AML-193 (cell line): ENCODE measurements at regions not wholly inside any gene's neighbourhood (a gene's known extent, or its start where the extent isn't known, plus 50 kb on each side); places are given as distances from the start of the nearest gene placed in this dataset.

Experiments
- DNase-seq, 2 experiments: peaks; one replicate each; lab custom pipeline; 2025; lab: John Stamatoyannopoulos, UW

DNA sequence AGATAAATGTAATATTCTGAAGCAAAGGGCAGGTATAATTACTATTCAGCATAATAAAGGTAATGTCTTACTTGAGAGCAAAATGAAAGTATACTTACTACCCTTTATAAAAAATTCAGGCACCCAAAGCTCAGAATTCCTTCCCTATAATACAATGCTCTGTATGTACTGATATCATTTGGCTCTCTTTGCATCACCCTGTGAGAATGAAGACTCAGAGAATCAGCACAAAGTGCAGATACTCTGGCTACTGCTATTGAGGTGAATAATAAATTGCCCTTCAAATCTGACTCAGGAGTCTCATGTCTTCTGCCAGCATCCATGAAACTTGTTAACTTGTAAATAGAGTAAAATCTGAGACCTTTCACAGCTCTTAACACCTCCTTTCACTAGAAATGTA lies 108.5 kb upstream of the KCTD3 start:
- DNase-seq = no peak

DNA sequence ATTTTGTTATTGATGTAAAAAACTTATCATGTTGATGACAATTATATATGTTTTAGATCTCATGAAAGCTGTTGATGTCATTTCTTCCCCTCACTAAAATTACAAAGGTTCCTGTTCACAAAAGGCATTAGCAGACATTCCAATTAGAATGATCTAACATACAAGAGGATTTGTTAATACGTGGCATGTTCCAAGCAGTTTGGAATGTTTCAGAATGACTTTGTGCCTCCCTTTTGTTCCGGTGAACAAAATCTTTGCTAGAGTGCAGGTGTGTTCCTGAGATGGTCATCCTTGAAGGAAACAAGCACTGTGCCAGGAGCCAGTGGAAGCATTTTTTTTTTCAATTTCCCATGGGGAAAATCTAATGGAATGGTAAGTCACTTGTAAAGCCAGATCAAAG lies 108.0 kb upstream of the KCTD3 start:
- no peak for DNase-seq

DNA sequence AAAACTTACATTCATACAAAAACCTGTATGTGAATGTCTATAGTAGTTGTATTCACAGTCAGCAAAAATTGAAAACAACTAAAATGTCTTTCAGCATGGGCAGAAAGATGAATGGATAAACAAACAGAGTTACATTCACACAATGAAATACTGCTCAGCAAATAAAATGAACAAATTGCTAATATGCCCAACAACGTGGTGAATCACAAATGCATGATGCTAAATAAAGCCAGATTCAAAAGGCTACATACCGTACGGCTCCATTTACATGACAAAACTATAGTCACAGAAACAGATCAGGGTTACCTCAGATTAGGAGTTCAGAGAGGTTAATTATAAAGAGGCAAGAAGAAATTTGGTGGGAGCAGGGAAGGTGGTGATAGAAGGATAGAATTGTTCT lies 100.7 kb upstream of the KCTD3 start:
- no peak for DNase-seq

DNA sequence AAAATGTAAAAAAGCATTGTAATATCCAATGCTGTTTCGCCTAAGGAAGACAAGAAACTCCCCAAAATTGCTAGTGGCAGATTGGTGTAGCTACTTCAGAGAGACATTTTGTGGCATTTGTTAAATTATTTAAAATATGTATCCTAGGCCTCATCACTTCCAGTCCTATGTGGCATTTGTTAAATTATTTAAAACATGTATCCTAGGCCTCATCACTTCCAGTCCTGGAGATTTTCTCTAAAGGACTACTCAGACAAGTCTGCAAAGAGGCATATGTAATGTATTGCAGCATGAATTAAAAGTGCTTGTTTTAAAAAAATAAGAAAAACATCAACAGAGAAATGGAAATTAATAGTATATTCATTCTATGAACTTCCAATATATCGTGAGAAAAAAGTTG lies 95.6 kb upstream of the KCTD3 start:
- no peak for DNase-seq

DNA sequence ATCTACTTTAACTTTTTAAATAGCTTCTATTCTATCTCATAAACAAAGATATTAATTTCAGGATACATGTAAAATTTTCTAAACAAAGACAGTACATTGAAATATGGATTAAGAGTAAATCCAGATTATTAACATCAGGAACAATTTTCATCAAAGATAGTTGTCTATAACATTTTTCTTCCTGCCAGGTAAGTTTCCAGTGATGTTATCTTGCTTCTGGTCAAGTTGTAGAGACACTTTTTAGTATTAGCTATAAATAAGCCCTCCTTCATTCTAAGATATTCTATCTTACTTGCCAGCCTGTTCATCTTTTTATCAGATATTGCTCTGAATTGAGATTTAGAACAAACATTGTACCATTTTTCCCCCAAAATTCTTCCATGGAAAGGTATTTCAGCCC lies 94.4 kb upstream of the KCTD3 start:
- DNase-seq = no peak

DNA sequence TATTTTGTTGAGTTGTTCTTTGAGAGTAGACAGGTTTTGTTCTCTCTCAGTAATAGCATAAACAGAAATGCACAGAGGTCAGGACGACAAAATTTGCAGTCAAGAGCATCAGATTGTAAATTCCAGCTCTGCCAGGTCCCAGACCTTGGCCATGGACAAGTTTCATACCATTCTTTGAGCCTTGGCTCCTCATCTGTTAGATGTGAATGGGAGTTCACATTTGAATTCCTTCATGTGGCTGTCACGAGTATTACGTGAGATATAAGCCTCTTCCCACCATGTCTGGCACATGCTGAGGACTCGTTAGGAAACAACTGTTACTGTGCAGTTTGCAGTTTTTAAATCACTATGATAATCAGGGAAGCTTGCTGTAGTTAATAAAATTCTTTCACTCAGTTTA lies 93.2 kb upstream of the KCTD3 start:
- DNase-seq = no peak

DNA sequence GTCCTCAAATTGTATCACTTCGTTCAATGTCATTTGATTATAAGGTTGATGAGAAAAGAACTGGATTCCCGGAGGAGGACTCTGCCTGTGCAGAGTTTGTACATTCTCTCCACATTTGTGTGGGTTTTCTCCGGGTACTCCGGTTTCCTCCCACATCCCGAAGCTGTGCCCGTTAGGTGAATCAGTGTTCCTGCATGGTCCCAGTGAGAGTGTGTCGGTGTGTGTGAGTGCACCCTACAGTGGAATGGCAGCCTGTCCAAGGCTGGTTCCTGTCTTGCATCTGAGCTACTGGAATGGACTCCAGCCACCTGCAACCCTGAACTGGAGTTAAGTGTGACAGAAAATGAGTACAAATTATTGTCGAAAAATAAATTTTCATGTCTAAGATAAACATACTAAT lies 92.2 kb upstream of the KCTD3 start:
- no peak for DNase-seq

DNA sequence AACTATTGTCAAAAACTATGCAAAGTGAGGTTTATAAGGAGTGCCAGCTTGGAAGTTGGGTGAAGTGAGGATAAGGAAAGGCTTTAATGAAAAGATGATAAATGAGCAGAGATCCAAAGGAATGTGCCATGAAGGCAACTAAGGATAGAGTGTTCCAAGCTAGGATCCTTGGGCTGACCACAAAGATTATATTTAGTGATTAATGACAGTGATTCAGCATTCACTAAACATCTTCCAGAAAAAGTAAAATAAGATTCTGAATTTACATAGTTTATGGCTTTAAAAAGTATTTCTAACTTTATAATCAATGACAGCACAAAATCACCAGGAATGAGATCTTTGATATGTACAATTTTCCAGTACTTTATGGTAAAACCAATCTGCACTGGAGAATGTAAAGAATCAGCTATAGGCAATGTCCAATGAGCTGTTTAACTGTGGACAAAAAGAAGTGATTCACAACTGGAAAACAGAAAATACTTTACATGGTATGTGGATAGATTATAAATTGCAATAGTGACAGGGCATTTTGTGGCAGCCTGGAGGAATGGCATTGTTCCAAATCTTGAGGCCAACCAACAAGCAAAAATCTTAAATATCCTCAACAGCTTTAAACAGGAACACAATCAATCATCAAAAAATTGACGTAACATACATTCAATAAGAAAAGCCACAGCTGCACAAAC lies 91.2 kb upstream of the KCTD3 start:
- DNase-seq = no peak

DNA sequence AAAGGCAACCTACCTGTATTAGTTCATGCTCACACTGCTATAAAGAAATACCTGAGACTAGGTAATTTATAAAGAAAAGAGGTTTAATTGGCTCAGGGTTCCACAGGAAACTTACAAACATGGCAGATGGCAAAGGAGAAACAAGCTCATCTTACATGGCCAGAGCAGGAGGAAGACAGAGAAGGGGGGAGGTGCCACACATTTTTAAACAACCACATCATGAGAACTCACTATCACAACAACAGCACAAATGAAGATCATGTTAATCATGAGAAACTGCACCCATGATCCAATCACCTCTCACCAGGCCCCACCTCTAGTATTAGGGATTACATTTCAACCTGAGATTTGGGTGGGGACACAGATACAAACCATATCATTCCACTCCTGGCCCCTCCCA lies 90.6 kb upstream of the KCTD3 start:
- DNase-seq = no peak

DNA sequence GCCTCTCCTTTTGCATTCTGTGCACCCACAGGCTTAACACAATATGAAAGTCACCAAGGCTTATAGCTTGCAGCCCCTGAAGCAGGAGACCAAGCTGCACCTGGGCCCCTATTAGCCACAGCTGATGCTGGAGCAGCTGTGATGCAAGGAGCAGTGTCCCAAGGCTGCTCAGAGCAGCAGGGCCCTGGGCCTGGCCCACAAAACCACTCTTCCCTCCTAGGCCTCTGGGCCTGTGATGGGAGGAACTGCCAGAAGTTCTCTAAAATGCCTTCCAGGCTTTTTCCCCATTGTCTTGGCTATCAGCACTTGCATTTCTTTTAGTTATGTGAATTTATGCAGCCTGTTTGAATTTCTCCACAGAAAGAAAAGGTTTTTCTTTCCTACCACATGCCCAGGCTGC lies 89.5 kb upstream of the KCTD3 start:
- no peak for DNase-seq

DNA sequence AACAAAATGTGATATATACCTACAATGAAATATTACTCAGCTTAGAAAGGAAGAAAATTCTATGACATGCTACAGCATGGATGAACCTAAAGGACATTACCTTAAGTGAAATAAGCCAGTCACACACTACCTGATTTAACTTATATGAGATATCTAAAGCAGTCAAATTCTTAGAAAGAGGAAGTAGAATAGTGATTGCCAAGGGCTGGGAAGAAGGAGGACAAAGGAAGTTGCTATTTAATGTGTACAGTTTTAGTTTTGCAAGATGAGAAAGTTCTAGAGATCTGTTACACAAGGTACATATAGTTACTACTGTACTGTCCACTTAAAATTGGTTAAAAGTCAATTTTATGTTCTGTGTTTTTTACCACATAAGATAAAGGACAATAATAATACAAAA lies 87.5 kb upstream of the KCTD3 start:
- DNase-seq = peak; percentile 72 to 80

DNA sequence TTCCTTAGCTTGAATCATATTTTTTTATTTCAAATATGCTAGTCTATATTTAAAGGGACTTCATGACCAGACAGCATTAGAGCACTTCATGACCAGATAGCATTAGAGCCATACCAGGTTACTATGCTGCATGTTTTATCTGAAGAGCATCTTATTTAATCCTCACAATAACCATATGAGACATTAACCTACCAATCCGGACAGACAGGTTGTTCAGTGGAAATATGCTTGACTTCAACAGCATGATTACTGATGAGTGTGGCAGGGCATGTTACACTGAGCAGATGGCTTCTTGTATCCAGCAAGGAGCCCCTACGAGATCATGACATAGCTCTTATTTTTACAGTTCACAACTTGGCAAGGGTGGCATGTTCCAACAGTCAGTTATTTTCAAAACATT lies 85.0 kb upstream of the KCTD3 start:
- DNase-seq = no peak

DNA sequence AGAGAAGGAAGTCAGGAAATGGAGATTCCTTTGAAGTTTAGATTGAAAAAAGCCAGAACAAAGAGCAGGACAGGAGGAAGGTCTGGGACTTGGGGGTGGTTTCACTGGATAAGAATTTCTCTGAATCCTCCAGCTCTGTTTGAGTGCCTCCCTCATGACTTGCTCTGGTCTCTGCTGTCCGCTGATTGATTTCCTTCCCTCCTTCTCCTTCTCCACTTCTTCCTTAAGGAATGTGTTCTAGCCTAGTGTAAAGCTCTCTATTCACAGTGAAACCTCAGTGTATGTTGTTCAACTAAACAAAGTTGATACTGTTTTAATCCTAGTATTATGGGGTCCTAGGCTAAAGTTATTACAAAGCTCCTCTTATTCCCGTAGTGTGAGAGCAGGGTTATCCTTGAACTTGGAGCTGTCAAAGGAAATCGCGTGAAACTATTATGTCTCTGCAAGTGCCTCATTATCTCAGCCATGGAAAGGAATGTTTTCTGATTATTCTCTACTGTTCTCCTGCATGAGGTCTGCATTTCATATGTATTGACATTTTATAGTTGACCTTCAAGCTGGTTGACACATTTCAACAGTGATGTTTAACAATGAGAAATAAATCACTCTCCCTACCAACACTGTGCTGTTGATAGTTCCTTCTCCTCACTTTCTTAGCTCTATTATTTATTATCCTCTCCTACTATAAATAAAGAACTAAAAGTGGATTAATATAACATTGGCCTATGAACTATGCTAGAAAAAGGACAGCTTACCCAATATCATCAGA lies 82.7 kb upstream of the KCTD3 start:
- DNase-seq = no peak

DNA sequence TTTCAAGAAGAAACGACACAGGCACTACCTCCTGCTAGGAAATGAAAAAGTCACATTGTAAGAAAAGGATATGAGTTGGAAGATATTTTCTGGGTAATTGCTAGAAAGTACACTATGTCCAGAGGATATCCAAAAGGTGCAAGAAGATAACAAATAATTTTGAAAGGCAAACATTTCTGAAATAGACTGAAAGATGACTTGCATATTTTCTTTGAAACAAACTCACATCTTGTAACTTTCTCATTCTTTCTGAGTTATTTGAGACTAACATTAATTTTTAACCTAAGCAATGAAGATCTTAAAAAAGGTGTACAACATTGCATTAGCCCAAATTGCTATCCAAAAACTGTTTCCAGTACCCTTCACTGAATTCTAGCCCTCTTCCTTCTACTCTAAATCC lies 79.6 kb upstream of the KCTD3 start:
- no peak for DNase-seq

DNA sequence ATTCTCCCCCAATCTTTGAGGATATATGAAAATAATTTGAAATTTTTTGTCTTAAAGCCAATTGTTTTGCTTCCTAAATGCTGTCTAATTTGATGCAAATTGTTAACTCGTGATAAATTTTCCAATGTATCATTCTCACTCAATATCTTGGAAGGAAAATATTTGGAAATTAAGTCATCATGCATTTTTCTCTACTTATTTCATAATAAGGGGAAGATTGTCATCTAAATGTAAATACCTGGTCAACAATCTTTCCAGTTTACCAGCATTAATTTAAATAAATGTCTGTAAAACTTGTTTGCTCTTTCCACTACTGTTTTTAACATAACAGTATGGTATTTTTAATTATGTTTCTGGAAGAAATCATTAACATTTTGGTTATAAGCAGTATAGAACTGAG lies 78.3 kb upstream of the KCTD3 start:
- no peak for DNase-seq

DNA sequence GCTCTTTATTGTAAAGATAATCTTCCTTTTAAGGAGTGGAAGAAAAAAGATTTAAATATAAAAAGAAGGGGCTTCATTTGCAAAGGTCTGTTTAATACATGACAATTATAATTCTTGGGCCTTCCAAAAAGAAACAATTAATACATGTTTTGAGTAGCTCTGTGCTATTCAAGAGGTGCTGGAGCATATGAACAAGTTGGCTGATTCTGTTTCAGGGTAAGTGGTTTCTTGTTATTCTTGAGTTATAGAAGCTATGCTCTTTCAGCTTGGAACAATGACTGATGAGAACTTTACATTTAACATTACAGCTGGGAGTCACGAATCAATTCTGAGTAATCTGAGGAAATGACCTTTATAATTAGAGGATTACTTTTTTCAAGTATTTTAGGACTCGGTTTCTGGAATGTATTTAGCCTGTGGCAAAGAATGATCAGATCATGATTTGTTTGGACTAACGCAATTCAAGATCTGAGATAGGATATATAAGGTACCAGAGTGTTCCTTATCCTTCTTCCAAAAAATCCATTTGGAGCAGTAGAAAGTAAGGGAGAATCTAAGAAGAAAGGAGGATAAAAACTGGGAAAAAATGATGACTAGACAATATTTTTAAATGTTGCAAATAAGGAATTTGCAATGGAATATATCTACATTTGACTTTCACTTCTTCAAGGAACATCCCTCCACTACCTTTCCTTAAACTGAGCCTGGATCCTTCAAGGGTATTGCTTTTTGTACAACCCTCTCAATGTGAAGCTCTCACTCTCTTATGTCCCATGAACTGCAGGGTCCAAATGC lies 77.1 kb upstream of the KCTD3 start:
- no peak for DNase-seq

DNA sequence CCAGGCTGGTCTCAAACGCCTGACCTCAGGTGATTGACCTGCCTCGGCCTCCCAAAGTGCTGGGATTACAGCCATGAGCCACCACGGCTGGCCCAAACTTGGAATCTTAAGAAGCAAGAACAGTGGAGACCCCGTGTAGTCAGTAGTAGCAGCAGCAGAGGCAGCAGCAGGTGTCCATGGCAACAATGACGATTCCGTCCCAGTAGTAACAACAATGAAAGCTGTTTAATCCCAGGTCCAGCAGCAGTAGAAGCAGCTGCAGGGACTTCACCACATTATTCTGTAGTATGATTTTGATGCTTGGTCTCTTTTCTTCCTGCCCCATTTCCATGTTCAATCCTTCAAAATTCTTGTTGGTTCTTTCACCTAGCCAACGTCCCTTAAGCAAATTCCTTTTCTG lies 69.6 kb upstream of the KCTD3 start:
- DNase-seq = no peak

DNA sequence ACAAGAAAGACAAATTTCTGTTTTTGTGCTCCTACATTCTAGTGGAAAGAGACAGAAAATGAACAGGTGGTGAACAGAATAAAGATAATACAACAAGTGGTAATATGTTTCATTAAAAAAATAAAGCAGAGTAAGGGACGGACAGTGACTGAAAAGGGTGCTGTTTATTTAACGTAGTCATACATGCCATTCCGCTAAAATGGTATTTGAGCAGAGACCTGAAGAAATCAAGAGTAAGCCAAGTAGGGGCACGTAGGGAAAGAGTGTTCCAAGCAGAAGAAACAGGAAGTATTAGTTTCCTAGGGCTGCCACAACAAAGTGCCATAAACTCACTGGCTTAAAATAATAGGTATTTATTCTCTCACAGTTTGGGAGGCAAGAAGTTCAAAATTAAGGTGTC lies 65.6 kb upstream of the KCTD3 start:
- DNase-seq = no peak

DNA sequence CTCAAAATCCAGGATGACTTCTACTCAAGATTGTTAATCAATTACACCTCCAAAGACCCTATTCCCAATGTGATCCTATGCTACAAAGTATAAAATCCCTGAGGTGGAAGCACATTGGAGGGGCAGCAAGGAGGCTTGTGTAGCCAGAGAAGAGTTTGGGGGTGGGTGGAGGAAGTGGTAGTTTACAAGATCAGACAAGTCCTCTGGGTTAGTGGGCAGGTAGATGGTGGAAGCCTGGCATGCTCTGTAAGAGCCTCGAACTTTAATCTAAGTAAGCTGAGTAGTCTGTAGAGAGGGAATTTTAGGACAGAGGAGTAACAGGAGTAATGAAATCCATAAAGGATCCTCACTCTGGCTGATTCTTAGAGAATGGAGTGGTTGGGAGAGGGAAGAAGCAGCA lies 65.0 kb upstream of the KCTD3 start:
- DNase-seq = no peak

DNA sequence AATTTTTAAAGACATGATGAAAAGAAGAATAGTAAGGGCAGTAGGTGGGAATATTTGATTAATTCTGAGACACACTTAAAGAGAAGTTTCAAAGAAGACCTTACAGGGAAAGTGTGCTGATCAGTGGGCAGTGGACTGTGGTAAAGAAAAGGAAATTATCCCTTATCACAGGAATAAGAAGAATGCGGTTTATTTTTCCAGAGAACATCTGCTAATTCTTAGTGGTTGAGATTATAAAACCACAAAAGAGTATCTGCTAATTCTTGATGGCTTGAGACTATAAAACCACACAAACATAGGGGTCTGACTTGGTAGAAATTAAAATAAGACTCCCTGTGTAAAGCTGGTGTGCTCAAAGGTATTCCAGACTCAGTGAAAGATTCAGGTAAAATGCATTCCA lies 60.0 kb upstream of the KCTD3 start:
- DNase-seq = no peak

DNA sequence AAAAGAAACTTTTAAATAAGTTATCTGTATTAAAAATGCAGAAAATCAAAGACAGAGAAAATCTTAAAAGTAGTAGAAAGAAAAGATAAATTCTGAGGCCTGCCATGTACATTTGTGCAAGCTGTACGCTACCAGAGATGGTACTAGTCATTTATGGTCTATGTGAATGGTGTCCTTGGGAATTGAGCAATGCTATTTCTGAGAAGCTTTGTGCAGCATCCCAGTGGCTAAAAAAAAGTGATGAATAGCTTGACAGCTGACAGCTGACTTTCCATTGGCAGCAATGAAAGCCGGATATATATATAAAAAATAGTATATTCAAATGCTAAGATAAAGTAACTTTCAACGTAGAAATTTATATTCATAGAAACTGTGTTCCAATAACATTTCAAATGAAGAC lies 58.8 kb upstream of the KCTD3 start:
- DNase-seq = no peak
